ENCODE measurements at regions not wholly inside any gene's neighbourhood (a gene's known extent, or its start where the extent isn't known, plus 50 kb on each side); places are given as distances from the start of the nearest gene placed in this dataset.
"Not testable (repeated sequence)": the region's sequence is repeated elsewhere in the genome, so short reads cannot be mapped to it uniquely, and the experiment has no call there.

GRCh38 chr6:81623106-81623759, 129.2 kb downstream of the TENT5A start:
- TF ChIP-seq POLR2A (IDR thresholded peaks at IDR 0.05; ENCODE audit: low read depth, low read length), result no peak
- no peak for TF ChIP-seq TAF1 (IDR thresholded peaks at IDR 0.05; ENCODE audit: borderline replicate concordance, low read depth, low read length)
- TF ChIP-seq POLR2AphosphoS5 (IDR thresholded peaks at IDR 0.05; ENCODE audit: low read depth, low read length), result no peak
- no peak for DNase-seq (ENCODE audit: insufficient read length)
- FAIRE-seq, result no peak

DNA sequence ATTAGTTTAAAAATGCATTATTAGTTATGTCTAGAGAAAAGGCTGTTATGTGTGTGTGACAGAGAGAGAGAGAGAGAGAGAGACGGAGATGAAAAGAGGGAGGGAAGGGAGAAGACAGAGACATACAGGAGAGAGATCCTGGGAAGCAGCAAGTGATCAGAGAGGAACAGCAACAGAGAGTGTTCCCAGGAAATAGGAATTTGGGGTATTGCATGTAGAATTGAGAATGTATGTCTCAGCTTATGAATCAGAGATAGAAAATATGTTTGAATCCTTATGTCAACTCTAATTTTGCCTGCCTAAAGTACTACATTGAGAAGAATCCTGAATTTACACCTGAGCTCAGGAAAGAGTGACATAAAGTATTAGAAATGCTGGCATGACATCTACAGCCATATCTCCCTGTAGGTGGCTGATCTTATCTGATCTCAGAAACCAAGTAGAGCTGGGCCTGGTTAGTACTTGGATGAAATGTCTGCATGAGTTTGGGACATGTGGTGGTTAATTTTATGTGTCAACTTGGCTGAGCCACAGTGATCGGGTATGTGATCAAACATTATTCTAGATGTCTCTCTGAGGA, 130.6 kb downstream of the TENT5A start:
- DNase-seq (ENCODE audit: insufficient read length) (no peak), FAIRE-seq (no peak)
- no peak for TF ChIP-seq POLR2AphosphoS5 (IDR thresholded peaks at IDR 0.05; ENCODE audit: low read depth, low read length)
- TF ChIP-seq TAF1 (IDR thresholded peaks at IDR 0.05; ENCODE audit: borderline replicate concordance, low read depth, low read length), result no peak
- TF ChIP-seq POLR2A (IDR thresholded peaks at IDR 0.05; ENCODE audit: low read depth, low read length), result no peak

DNA sequence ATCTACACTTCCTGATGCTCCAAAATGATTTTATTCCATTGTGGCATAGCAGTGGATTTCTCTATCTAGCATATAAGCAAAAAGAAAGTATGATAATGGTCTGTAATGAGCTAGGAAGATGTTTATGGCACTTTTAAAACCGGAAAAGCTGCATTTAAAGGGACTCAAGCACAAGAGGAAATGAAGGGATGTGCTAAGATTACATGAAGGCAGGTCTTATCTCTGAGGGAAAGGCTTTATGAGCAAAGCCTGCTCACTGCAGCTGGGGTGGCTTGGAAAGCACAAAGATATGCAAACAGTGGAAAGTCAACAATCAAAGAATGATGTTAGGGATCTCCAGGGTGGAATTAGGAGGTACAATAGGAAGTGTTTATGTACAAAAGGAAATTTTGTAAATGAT, 138.2 kb downstream of the TENT5A start:
- FAIRE-seq (no peak), DNase-seq (ENCODE audit: insufficient read length) (no peak)
- TF ChIP-seq TAF1 (IDR thresholded peaks at IDR 0.05; ENCODE audit: borderline replicate concordance, low read depth, low read length), result no peak
- TF ChIP-seq POLR2A (IDR thresholded peaks at IDR 0.05; ENCODE audit: low read depth, low read length), result no peak
- TF ChIP-seq POLR2AphosphoS5 (IDR thresholded peaks at IDR 0.05; ENCODE audit: low read depth, low read length), result no peak

DNA sequence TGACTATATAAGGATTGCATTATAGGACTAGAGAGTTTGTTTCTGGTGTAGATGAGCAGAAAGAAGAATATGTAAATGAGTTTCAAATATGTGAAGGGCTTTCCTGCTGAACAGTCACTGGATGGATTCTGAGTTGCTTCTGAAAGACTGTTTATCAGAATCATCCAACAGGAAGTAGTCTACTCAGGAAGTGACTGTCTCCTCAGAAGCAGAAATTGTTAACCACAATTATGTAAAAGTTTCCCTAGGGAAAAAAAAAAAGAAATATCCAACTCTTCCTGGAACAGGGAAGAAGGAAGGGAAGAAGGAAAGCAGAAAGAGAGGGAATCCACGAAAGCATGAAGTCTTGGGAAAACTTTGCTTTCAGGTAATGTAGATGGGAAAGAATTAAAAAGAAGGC, 138.9 kb downstream of the TENT5A start:
- FAIRE-seq (no peak), DNase-seq (ENCODE audit: insufficient read length) (no peak)
- TF ChIP-seq POLR2A (IDR thresholded peaks at IDR 0.05; ENCODE audit: low read depth, low read length) (no peak), POLR2AphosphoS5 (IDR thresholded peaks at IDR 0.05; ENCODE audit: low read depth, low read length) (no peak), TAF1 (IDR thresholded peaks at IDR 0.05; ENCODE audit: borderline replicate concordance, low read depth, low read length) (no peak)

DNA sequence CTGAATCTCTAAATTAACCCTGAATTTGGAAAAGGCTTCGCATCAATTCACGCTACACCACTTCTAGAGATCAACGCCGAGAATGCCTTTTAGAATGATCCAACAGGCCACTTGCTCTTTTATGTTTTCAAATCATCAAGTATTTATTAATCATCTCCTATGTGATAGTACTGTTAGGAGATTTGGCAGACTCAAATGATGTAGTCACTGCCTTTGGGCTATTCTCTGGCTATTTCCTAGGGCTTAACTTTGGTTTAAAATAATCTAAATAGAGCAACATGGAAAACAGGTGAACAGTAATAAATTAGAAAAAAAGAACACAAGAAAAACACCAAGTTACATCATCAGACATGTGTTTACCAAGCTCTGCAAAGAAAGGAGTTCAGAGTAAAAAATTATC, 140.3 kb downstream of the TENT5A start:
- DNase-seq (ENCODE audit: insufficient read length), result no peak
- no peak for TF ChIP-seq TAF1 (IDR thresholded peaks at IDR 0.05; ENCODE audit: borderline replicate concordance, low read depth, low read length)
- TF ChIP-seq POLR2AphosphoS5 (IDR thresholded peaks at IDR 0.05; ENCODE audit: low read depth, low read length), result no peak
- TF ChIP-seq POLR2A (IDR thresholded peaks at IDR 0.05; ENCODE audit: low read depth, low read length), result no peak
- FAIRE-seq, result no peak

DNA sequence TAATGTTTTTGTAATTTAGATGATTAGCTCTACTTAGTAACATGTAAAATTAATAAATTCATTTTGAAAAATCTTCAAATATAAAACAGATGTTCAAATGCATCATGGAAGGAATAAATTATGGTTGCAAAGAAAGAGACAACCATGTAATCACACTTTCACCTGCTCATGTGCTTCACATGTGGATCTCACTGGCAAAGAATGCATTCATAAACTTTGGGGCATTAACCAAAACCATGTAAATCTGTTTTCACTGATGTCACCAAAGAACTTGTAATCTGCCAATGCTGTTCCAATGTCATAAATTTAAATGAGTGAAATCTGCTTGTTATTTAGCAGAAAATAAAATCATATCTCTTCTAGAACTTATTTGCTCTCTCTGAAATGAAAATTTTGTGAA, 142.7 kb downstream of the TENT5A start:
- TF ChIP-seq POLR2A (IDR thresholded peaks at IDR 0.05; ENCODE audit: low read depth, low read length), result no peak
- no peak for TF ChIP-seq POLR2AphosphoS5 (IDR thresholded peaks at IDR 0.05; ENCODE audit: low read depth, low read length)
- TF ChIP-seq TAF1 (IDR thresholded peaks at IDR 0.05; ENCODE audit: borderline replicate concordance, low read depth, low read length), result no peak
- DNase-seq (ENCODE audit: insufficient read length) (no peak), FAIRE-seq (no peak)

GRCh38 chr6:81608776-81609175, 143.7 kb downstream of the TENT5A start:
- no peak for FAIRE-seq
- TF ChIP-seq POLR2A (IDR thresholded peaks at IDR 0.05; ENCODE audit: low read depth, low read length), result no peak
- no peak for TF ChIP-seq TAF1 (IDR thresholded peaks at IDR 0.05; ENCODE audit: borderline replicate concordance, low read depth, low read length)
- no peak for TF ChIP-seq POLR2AphosphoS5 (IDR thresholded peaks at IDR 0.05; ENCODE audit: low read depth, low read length)
- DNase-seq (ENCODE audit: insufficient read length), result no peak

DNA sequence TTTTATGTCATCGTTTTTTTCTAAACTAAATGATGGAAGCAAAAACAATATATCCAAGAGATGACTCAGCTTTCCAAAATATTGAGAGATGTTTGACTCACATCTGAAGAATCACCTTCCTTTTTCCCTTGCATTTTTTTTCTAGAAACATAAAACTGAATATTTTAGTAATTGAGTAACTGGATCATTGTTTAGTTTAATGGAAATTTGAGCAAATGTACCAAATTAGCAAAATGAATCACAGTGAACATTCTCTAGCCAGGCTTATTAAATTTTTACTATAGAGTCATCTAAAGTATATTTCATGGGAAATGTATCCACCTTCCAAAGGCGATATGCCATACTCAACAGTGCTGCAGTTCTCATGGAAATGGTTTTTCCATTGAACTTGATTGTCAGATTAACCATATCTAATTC, 145.5 kb downstream of the TENT5A start:
- DNase-seq (ENCODE audit: insufficient read length) (no peak), FAIRE-seq (no peak)
- no peak for TF ChIP-seq POLR2A (IDR thresholded peaks at IDR 0.05; ENCODE audit: low read depth, low read length)
- no peak for TF ChIP-seq POLR2AphosphoS5 (IDR thresholded peaks at IDR 0.05; ENCODE audit: low read depth, low read length)
- no peak for TF ChIP-seq TAF1 (IDR thresholded peaks at IDR 0.05; ENCODE audit: borderline replicate concordance, low read depth, low read length)

DNA sequence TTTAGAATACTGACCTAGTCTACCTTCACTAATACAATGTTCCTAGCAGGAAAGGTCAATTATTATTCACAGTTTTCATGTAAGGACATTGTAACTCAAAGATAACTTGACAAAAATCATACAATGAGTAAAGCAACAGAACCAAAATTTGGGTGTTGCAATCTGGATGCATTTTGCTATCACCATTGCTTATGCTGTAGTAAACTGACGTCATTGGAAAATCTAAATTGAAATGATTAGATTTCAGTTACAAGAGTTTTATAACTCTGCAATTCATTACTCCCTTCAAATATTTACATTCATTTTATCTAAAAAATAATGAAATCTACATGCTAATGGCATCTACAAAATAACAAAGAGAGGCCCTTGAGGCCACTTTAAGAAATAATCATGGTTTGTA, 147.0 kb downstream of the TENT5A start:
- DNase-seq (ENCODE audit: insufficient read length) (no peak), FAIRE-seq (no peak)
- no peak for TF ChIP-seq POLR2A (IDR thresholded peaks at IDR 0.05; ENCODE audit: low read depth, low read length)

GRCh38 chr6:81601918-81602317, 150.6 kb downstream of the TENT5A start:
- DNase-seq (ENCODE audit: insufficient read length) (no peak), FAIRE-seq (no peak)
- TF ChIP-seq POLR2A (IDR thresholded peaks at IDR 0.05; ENCODE audit: low read depth, low read length), result no peak
- no peak for TF ChIP-seq POLR2AphosphoS5 (IDR thresholded peaks at IDR 0.05; ENCODE audit: low read depth, low read length)

DNA sequence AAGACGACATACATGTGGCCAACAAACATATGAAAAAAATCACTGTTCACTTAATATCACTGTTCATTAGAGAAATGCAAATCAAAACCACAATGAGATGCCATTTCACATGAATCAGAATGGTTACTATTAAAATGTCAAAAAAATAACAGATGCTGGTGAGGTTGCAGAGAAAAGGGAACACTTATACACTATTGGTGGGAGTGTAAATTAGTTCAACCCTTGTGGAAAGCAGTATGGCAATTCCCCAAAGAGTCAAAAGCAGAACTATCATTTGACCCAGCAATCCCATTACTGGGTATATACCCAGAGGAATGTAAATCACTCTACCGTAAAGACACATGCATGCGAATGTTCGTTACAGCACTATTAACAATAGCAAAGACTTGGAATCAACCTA, 152.0 kb downstream of the TENT5A start:
- DNase-seq (ENCODE audit: insufficient read length); FAIRE-seq: not testable (repeated sequence)

DNA sequence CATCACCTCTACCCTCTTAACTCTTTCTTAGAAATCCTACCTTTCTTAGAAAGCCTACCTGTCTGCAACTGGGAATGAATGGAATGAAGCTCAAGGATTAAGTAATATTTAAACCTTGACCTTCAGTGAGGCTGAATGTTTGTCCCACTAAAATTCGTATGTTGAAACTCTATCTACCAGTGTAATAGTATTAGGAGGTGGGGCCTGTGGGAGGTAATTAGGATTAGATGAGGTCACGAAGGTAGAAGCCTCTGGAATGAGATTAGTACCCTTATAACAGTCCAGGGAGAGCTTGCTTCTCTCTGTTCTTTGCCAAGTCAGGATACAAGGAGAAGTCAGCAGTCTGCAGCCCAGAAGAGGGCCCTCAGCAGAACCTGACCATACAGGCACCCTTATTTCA, 158.0 kb downstream of the TENT5A start:
- FAIRE-seq, result no peak
- DNase-seq (ENCODE audit: insufficient read length), result no peak
- TF ChIP-seq TAF1 (IDR thresholded peaks at IDR 0.05; ENCODE audit: borderline replicate concordance, low read depth, low read length) (no peak), POLR2AphosphoS5 (IDR thresholded peaks at IDR 0.05; ENCODE audit: low read depth, low read length) (no peak), POLR2A (IDR thresholded peaks at IDR 0.05; ENCODE audit: low read depth, low read length) (no peak)

GRCh38 chr6:81590314-81590691, 162.2 kb downstream of the TENT5A start:
- no peak for TF ChIP-seq POLR2A (IDR thresholded peaks at IDR 0.05; ENCODE audit: low read depth, low read length)
- TF ChIP-seq TAF1 (IDR thresholded peaks at IDR 0.05; ENCODE audit: borderline replicate concordance, low read depth, low read length), result no peak
- no peak for TF ChIP-seq POLR2AphosphoS5 (IDR thresholded peaks at IDR 0.05; ENCODE audit: low read depth, low read length)
- DNase-seq (ENCODE audit: insufficient read length) (no peak), FAIRE-seq (no peak)
